ENCODE measurements at regions not wholly inside any gene's neighbourhood (a gene's known extent, or its start where the extent isn't known, plus 50 kb on each side); places are given as distances from the start of the nearest gene placed in this dataset.

DNA sequence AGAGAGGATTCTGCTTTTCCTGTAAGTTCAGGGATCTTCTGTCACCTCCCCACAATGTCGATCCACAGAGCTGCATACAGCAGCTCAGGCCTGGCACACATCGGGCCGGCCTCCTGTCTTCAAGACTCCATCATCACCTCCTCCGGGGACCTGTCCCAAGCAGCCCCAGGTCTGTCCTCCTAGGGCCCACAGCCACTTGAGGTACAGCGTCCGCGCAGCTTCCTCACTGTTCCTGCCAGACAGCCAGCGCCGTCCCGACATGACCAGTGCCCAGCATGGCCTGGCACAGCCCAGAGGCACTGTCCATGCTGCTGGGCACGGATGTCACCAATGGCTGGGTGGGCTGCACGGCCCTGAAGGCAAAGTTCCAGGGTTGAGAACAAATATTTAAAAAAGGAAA is 101.6 kb downstream of the DLL1 start:
- peaks cover 6% of the 10 kb centered on the region for H3K9me3 Mint-ChIP-seq
- peaks cover 3% of the 10 kb centered on the region for H3K4me1 Mint-ChIP-seq (ENCODE audit: low read depth)
- no peak overlapping the region for H3K4me3 Mint-ChIP-seq
- no peaks in the 10 kb centered on the region for H3K36me3 Mint-ChIP-seq (ENCODE audit: low read depth)
- no peak overlapping the region for H3K27ac Mint-ChIP-seq
- peaks cover 7% of the 10 kb centered on the region for H3K27me3 Mint-ChIP-seq

- Mint-ChIP-seq H3K27me3 (peaks cover under 1% of the 10 kb centered on the region), H3K4me1 (ENCODE audit: low read depth) (peaks cover 5% of the 10 kb centered on the region), H3K36me3 (ENCODE audit: low read depth) (no peaks in the 10 kb centered on the region), H3K9me3 (peaks cover 2% of the 10 kb centered on the region), H3K4me3 (no peak overlapping the region), H3K27ac (no peak overlapping the region)
These were observed 102.3 kb downstream of the DLL1 start for GRCh38 chr6:170188571-170189001.

DNA sequence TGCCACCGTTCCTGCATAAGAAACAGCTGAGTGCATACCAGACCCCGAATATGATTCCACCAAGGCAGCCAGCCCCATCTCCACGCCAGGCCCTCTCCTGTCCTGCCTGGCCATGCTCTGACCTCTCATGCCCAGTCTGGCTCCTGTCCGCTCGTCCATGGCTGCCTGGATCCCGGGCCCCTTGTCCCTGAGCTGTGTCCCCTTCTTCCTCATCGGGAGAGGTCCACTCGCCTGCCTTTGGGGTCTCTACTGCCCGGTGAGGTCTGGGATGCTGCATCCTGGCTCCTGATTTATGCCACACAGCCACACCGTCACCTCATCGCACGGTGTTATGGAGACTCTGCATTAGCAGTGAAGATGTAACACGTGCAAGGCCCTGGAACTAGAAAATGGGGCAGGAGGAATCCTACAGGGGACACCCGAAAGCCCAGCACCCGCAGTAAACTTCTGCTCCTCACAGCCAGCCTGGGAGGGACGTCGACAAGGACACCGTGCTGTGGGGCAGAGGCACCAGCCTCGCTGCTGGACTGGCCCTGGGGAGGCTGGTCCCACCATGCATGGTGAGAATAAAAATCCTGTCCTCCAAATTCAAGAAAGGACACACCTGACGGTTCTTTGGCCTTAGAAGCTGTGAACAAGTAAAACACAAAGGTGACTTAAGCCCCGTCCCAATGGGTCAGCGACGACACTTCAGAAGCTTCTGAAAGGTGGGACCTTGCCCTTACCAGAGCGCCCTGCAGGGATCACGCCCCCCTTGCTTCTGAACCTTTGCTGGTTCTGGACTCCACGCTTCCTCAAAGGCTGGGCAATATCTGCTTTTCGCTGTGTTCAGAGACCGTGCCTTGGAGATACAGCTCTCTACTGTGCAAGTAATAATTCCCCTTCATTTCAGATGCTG is 103.0 kb downstream of the DLL1 start:
- H3K4me3 Mint-ChIP-seq = no peak overlapping the region
- no peaks in the 10 kb centered on the region for H3K36me3 Mint-ChIP-seq (ENCODE audit: low read depth)
- H3K4me1 Mint-ChIP-seq (ENCODE audit: low read depth) = peaks cover 5% of the 10 kb centered on the region
- no peak overlapping the region for H3K27ac Mint-ChIP-seq
- peaks cover 5% of the 10 kb centered on the region for H3K9me3 Mint-ChIP-seq
- no peaks in the 10 kb centered on the region for H3K27me3 Mint-ChIP-seq

DNA sequence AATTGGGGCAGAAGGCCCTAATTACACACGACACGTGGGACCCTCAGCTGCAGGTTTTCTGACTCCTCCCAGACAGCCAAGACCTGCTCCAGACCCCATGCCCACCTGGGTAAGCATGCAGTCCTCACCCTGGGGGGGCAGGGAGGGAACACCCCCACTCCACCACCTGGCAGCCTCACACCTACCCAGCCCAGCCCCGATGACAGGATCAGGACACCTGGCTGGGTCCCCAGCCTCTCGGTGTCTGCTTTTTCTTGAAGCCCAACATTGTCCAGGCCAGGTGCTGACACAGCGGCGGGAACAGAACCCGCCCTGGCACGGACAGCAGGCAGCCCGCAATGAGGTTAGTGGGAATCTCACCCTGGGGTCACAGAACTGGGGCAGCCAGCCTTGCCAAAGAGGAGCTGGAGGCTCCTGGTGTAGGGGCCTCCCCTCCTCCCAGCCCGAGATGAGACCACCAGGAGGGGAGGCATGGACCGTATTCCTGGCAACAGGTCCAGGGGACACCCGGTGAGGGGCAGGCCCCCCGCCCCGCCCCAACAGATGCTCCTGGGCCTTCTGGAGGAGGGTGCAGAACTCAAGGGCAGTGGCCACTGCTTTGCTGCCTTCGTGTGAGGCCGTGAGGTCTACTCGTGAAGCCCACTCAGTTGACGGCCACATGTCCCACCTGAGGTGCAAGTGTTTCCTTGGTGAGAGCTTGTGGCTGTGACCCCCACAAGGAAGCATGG is 103.8 kb downstream of the DLL1 start:
- Mint-ChIP-seq H3K9me3 (peaks cover 9% of the 10 kb centered on the region), H3K4me1 (ENCODE audit: low read depth) (peaks cover 9% of the 10 kb centered on the region)

GRCh38 chr6:170186006-170186935 is 104.6 kb downstream of the DLL1 start:
- H3K4me1 Mint-ChIP-seq (ENCODE audit: low read depth) = peaks cover 11% of the 10 kb centered on the region
- no peaks in the 10 kb centered on the region for H3K36me3 Mint-ChIP-seq (ENCODE audit: low read depth)
- no peaks in the 10 kb centered on the region for H3K27me3 Mint-ChIP-seq
- no peak overlapping the region for H3K4me3 Mint-ChIP-seq
- H3K9me3 Mint-ChIP-seq = peaks cover 9% of the 10 kb centered on the region
- no peak overlapping the region for H3K27ac Mint-ChIP-seq

More for the DNA sequence above, 103.8 kb downstream of the DLL1 start:
- Mint-ChIP-seq H3K36me3 (ENCODE audit: low read depth) (no peaks in the 10 kb centered on the region), H3K4me3 (no peak overlapping the region), H3K27ac (no peak overlapping the region), H3K27me3 (no peaks in the 10 kb centered on the region)

- H3K27me3 Mint-ChIP-seq = no peaks in the 10 kb centered on the region
- peaks cover 9% of the 10 kb centered on the region for H3K9me3 Mint-ChIP-seq
- H3K36me3 Mint-ChIP-seq (ENCODE audit: low read depth) = no peaks in the 10 kb centered on the region
- H3K4me3 Mint-ChIP-seq = no peak overlapping the region
- H3K4me1 Mint-ChIP-seq (ENCODE audit: low read depth) = peaks cover 11% of the 10 kb centered on the region
- H3K27ac Mint-ChIP-seq = no peak overlapping the region
These were observed 105.5 kb downstream of the DLL1 start for GRCh38 chr6:170185175-170185978.

- Mint-ChIP-seq H3K4me3 (no peak overlapping the region), H3K36me3 (ENCODE audit: low read depth) (no peaks in the 10 kb centered on the region), H3K27ac (no peak overlapping the region), H3K9me3 (peaks cover 9% of the 10 kb centered on the region), H3K27me3 (no peaks in the 10 kb centered on the region), H3K4me1 (ENCODE audit: low read depth) (peaks cover 11% of the 10 kb centered on the region)
These were observed 106.6 kb downstream of the DLL1 start for GRCh38 chr6:170184316-170184715.

DNA sequence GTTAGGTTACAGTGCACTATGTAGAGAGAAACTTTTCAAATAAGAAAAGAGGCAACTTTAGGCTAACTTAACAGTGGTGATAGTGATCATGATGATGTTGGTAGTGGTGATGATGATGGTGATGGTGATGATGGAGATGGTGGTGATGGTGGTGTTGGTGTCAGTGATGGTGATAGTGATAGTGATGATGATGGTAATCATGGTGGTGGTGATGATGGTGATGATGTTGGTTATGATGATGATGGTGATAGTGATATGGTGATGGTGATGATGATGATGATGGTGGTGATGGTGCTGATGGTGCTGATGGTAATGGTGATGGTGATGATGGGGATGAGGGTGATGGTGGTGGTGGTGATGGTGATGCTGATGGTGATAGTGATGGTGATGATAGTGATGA is 107.4 kb downstream of the DLL1 start:
- no peak overlapping the region for H3K4me3 Mint-ChIP-seq
- H3K4me1 Mint-ChIP-seq (ENCODE audit: low read depth) = peaks cover 11% of the 10 kb centered on the region
- no peak overlapping the region for H3K27ac Mint-ChIP-seq
- H3K36me3 Mint-ChIP-seq (ENCODE audit: low read depth) = no peaks in the 10 kb centered on the region
- H3K27me3 Mint-ChIP-seq = no peaks in the 10 kb centered on the region
- H3K9me3 Mint-ChIP-seq = peaks cover 9% of the 10 kb centered on the region

- Mint-ChIP-seq H3K4me1 (ENCODE audit: low read depth) (peaks cover 11% of the 10 kb centered on the region), H3K27ac (no peak overlapping the region), H3K36me3 (ENCODE audit: low read depth) (no peaks in the 10 kb centered on the region), H3K27me3 (no peaks in the 10 kb centered on the region), H3K9me3 (peaks cover 9% of the 10 kb centered on the region), H3K4me3 (no peak overlapping the region)
These were observed 108.1 kb downstream of the DLL1 start for GRCh38 chr6:170182781-170183120.

GRCh38 chr6:170182093-170182780 is 108.6 kb downstream of the DLL1 start:
- Mint-ChIP-seq H3K4me3 (no peak overlapping the region), H3K9me3 (peaks cover 9% of the 10 kb centered on the region), H3K27ac (no peak overlapping the region), H3K36me3 (ENCODE audit: low read depth) (no peaks in the 10 kb centered on the region), H3K4me1 (ENCODE audit: low read depth) (peaks cover 11% of the 10 kb centered on the region), H3K27me3 (no peaks in the 10 kb centered on the region)

DNA sequence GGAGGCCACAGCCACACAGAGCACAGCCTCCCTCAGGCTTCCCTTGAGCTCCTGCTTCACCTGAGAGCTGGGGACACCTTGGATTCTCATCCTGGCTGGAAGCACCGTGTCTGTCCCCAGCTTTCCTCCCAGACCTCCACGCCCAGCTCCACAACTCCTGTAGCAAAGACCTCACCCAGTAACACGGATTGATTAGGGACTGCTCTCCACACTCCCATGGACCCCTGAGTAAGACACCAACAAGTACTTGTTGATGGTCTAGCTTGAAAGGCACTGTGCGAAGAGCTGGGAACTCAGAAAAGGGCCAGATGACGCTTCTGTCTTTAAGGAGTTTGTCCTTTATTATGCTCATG is 109.6 kb downstream of the DLL1 start:
- no peaks in the 10 kb centered on the region for H3K27me3 Mint-ChIP-seq
- no peak overlapping the region for H3K27ac Mint-ChIP-seq
- H3K9me3 Mint-ChIP-seq = peaks cover 9% of the 10 kb centered on the region
- H3K36me3 Mint-ChIP-seq (ENCODE audit: low read depth) = peaks cover 4% of the 10 kb centered on the region
- peaks cover 15% of the 10 kb centered on the region for H3K4me1 Mint-ChIP-seq (ENCODE audit: low read depth)
- no peak overlapping the region for H3K4me3 Mint-ChIP-seq

GRCh38 chr6:170180671-170181337 is 110.1 kb downstream of the DLL1 start:
- Mint-ChIP-seq H3K4me3 (no peak overlapping the region), H3K27ac (no peak overlapping the region), H3K9me3 (peaks cover 9% of the 10 kb centered on the region), H3K27me3 (no peaks in the 10 kb centered on the region), H3K4me1 (ENCODE audit: low read depth) (peaks cover 15% of the 10 kb centered on the region), H3K36me3 (ENCODE audit: low read depth) (peaks cover 4% of the 10 kb centered on the region)

GRCh38 chr6:170179616-170180324 is 111.1 kb downstream of the DLL1 start:
- Mint-ChIP-seq H3K27ac (no peak overlapping the region), H3K4me1 (ENCODE audit: low read depth) (peaks cover 15% of the 10 kb centered on the region), H3K36me3 (ENCODE audit: low read depth) (peaks cover 4% of the 10 kb centered on the region), H3K27me3 (no peaks in the 10 kb centered on the region), H3K4me3 (no peak overlapping the region), H3K9me3 (peaks cover 9% of the 10 kb centered on the region)
